NB4 (cell line): ENCODE measurements at regions not wholly inside any gene's neighbourhood (a gene's known extent, or its start where the extent isn't known, plus 50 kb on each side); places are given as distances from the start of the nearest gene placed in this dataset.

Experiments used
- DNase-seq: peaks from one replicate; pipeline ENCODE4 v3.0.0; 2010; ENCODE audit warnings: low read depth
- H3K4me3 ChIP-seq: one replicate; pipeline ENCODE4 v1.5.1; 2011; ENCODE audit warnings: mild to moderate bottlenecking, low read depth, low read length, moderate library complexity
- CTCF ChIP-seq: IDR thresholded peaks from one replicate; pipeline ENCODE4 v1.5.1; 2012; ENCODE audit warnings: low read depth, low read length
- MAX ChIP-seq: IDR thresholded peaks from 2 replicates; pipeline ENCODE4 v1.6.1; 2011; ENCODE audit warnings: low read depth, low read length
- MYC ChIP-seq: IDR thresholded peaks from 2 replicates; pipeline ENCODE4 v1.6.1; 2011; ENCODE audit warnings: low read depth, low read length
- POLR2A ChIP-seq: IDR thresholded peaks from 2 replicates; pipeline ENCODE4 v1.6.1; 2011; ENCODE audit warnings: mild to moderate bottlenecking; ENCODE audit not compliant: insufficient read length; ENCODE audit errors: extremely low read depth

GRCh38 chr2:106011380-106011779 is 182.7 kb downstream of the UXS1 start:
- no peak for TF ChIP-seq POLR2A
- TF ChIP-seq CTCF, result no peak
- TF ChIP-seq MAX, result no peak
- no peak for TF ChIP-seq MYC
- no peak for DNase-seq
- no peak overlapping the region for H3K4me3 ChIP-seq

- DNase-seq, result no peak
- TF ChIP-seq CTCF (no peak), MYC (no peak), MAX (no peak), POLR2A (no peak)
- H3K4me3 ChIP-seq, result no peak overlapping the region
Observed at GRCh38 chr2:106010818-106011355, 183.2 kb downstream of the UXS1 start.

GRCh38 chr2:106009096-106009495 is 185.0 kb downstream of the UXS1 start:
- DNase-seq, result no peak
- TF ChIP-seq CTCF (no peak), MYC (no peak), POLR2A (no peak), MAX (no peak)
- no peak overlapping the region for H3K4me3 ChIP-seq

- DNase-seq, result no peak
- no peak overlapping the region for H3K4me3 ChIP-seq
- TF ChIP-seq MAX, result no peak
- no peak for TF ChIP-seq POLR2A
- no peak for TF ChIP-seq CTCF
- no peak for TF ChIP-seq MYC
Observed at GRCh38 chr2:106004851-106005250, 189.2 kb downstream of the UXS1 start.

GRCh38 chr2:105999211-105999989 is 194.7 kb downstream of the UXS1 start:
- DNase-seq, result no peak
- TF ChIP-seq POLR2A (no peak), MYC (no peak), MAX (no peak), CTCF (no peak)

More at GRCh38 chr2:105999211-105999989, 194.7 kb downstream of the UXS1 start:
- no peak overlapping the region for H3K4me3 ChIP-seq
